H1 (cell line): ENCODE measurements at regions not wholly inside any gene's neighbourhood (a gene's known extent, or its start where the extent isn't known, plus 50 kb on each side); places are given as distances from the start of the nearest gene placed in this dataset.

Experiments
- CTCF ChIA-PET: fragments of 300-600 bp; sonication (Branson Sonifier 250); formaldehyde crosslinking; loops from one replicate; lab custom pipeline; 2021; ENCODE audit not compliant: partially characterized antibody; lab: Charles Lee
- POLR2A ChIA-PET: fragments of 300-600 bp; sonication (Branson Sonifier 250); formaldehyde crosslinking; loops from one replicate; lab custom pipeline; 2021; ENCODE audit warnings: inconsistent platforms; ENCODE audit not compliant: partially characterized antibody; lab: Charles Lee
- DNase-seq, 2 experiments: peaks; one replicate each; pipeline versions ENCODE4 v3.0.0 to v3.0.0-alpha.2; 2010 to 2022; ENCODE audit warnings: low spot score in 2 of 2, low read depth in 1 of 2, mixed read lengths in 1 of 2
- FAIRE-seq: peaks from 2 replicates; lab custom pipeline; 2011; peaks lifted over from hg19 to GRCh38; lab: Jason Lieb, UNC
- H2AFZ ChIP-seq: 2 replicates; pipeline ENCODE4 v1.8.1; 2012; ENCODE audit warnings: low read length, inconsistent platforms
- H2AK5ac ChIP-seq: 2 replicates; pipeline ENCODE4 v1.6.1; 2013; ENCODE audit warnings: low read depth, low read length
- H2BK120ac ChIP-seq: replicated peaks from 2 replicates; pipeline ENCODE3; 2013; ENCODE audit warnings: low read depth, low read length, inconsistent platforms
- H2BK12ac ChIP-seq: 2 replicates; pipeline ENCODE4 v1.6.1; 2013; ENCODE audit warnings: low read depth, low read length
- H2BK15ac ChIP-seq: 2 replicates; pipeline ENCODE4 v1.6.1; 2013; ENCODE audit warnings: low read length
- H2BK20ac ChIP-seq: 2 replicates; pipeline ENCODE4 v1.6.1; 2013; ENCODE audit warnings: low read length
- H2BK5ac ChIP-seq: 2 replicates; pipeline ENCODE4 v1.6.1; 2013; ENCODE audit warnings: low read depth, low read length
- H3K14ac ChIP-seq: 2 replicates; pipeline ENCODE4 v1.6.1; 2013; ENCODE audit warnings: inconsistent platforms; ENCODE audit not compliant: insufficient read length
- H3K18ac ChIP-seq: 2 replicates; pipeline ENCODE4 v1.6.1; 2013; ENCODE audit warnings: low read length; ENCODE audit errors: extremely low read depth
- H3K23ac ChIP-seq: 2 replicates; pipeline ENCODE4 v1.6.1; 2013; ENCODE audit warnings: inconsistent platforms; ENCODE audit not compliant: insufficient read length
- H3K23me2 ChIP-seq: 2 replicates; pipeline ENCODE4 v1.6.1; 2013; ENCODE audit warnings: low read depth, low read length
- H3K27ac ChIP-seq: 2 replicates; pipeline ENCODE4 v1.6.1; 2011; ENCODE audit warnings: low read depth, low read length, inconsistent platforms
- H3K27me3 ChIP-seq, 4 experiments: replicated peaks in 1 of 4; 1 replicate in 1 of 4; 2 replicates in 3 of 4; pipeline versions ENCODE4 v1.6.1 to v1.8.1; 2011 to 2013; ENCODE audit warnings: low read length in 3 of 4, mild to moderate bottlenecking in 3 of 4, inconsistent platforms in 2 of 4, mixed read lengths in 2 of 4, moderate library complexity in 1 of 4; ENCODE audit not compliant: control insufficient read depth in 3 of 4, insufficient read depth in 3 of 4; ENCODE audit errors: extremely low read depth in 1 of 4
- H3K36me3 ChIP-seq, 4 experiments: 2 replicates each; pipeline versions ENCODE4 v1.6.1 to v1.8.1; 2011 to 2013; ENCODE audit warnings: mild to moderate bottlenecking in 4 of 4, low read length in 3 of 4, moderate library complexity in 2 of 4, control low read depth in 1 of 4, inconsistent platforms in 1 of 4; ENCODE audit not compliant: insufficient read depth in 4 of 4, control insufficient read depth in 2 of 4
- H3K4ac ChIP-seq: replicated peaks from 2 replicates; pipeline ENCODE3; 2013; ENCODE audit warnings: low read length, low read depth, mixed read lengths, inconsistent platforms; ENCODE audit not compliant: insufficient read length
- H3K4me1 ChIP-seq, 4 experiments: replicated peaks in 1 of 4; 1 replicate in 1 of 4; 2 replicates in 3 of 4; pipeline versions ENCODE4 v1.6.1 to v1.8.1; 2011 to 2013; ENCODE audit warnings: low read length in 3 of 4, inconsistent platforms in 2 of 4, mixed read lengths in 1 of 4; ENCODE audit not compliant: insufficient read depth in 4 of 4, control insufficient read depth in 3 of 4
- H3K4me2 ChIP-seq, 2 experiments: 2 replicates each; pipeline versions ENCODE4 v1.6.1 to v1.8.1; 2011 to 2013; ENCODE audit warnings: low read depth in 2 of 2, low read length in 2 of 2, control low read depth in 1 of 2, inconsistent platforms in 1 of 2, mild to moderate bottlenecking in 1 of 2; ENCODE audit not compliant: insufficient read depth in 1 of 2
- H3K4me3 ChIP-seq, 4 experiments: fragments of 200-600, 300-600 bp in 1 of 4; sonication (generic), shearing (Covaris generic), sonication (Bioruptor Twin) in 1 of 4; 2 replicates each; pipeline versions ENCODE4 v1.5.1 to v1.8.1; 2011 to 2016; ENCODE audit warnings: low read length in 4 of 4, low read depth in 3 of 4, control low read depth in 2 of 4, inconsistent platforms in 2 of 4, mild to moderate bottlenecking in 2 of 4, mixed read lengths in 1 of 4, moderate library complexity in 1 of 4; ENCODE audit not compliant: insufficient read depth in 2 of 4; ENCODE audit errors: extremely low read depth in 1 of 4
- H3K56ac ChIP-seq: replicated peaks from 2 replicates; pipeline ENCODE3; 2013; ENCODE audit warnings: low read depth, mild to moderate bottlenecking, mixed read lengths, low read length, inconsistent platforms; ENCODE audit not compliant: insufficient read length
- H3K79me1 ChIP-seq: 2 replicates; pipeline ENCODE4 v1.6.1; 2013; ENCODE audit warnings: low read depth, low read length, control low read depth
- H3K79me2 ChIP-seq, 2 experiments: 2 replicates each; pipeline versions ENCODE4 v1.6.1 to v1.8.1; 2012 to 2013; ENCODE audit warnings: low read length in 2 of 2, mild to moderate bottlenecking in 2 of 2, inconsistent platforms in 1 of 2; ENCODE audit not compliant: insufficient read depth in 2 of 2, control insufficient read depth in 1 of 2
- H3K9ac ChIP-seq, 4 experiments: replicated peaks in 1 of 4; 1 replicate in 1 of 4; 2 replicates in 3 of 4; pipeline versions ENCODE4 v1.6.1 to v1.8.1; 2011 to 2013; ENCODE audit warnings: low read depth in 3 of 4, low read length in 3 of 4, control low read depth in 2 of 4, mild to moderate bottlenecking in 2 of 4, moderate library complexity in 2 of 4, inconsistent platforms in 1 of 4; ENCODE audit errors: extremely low read depth in 1 of 4
- H3K9me3 ChIP-seq, 2 experiments: 2 replicates each; pipeline versions ENCODE4 v1.6.1 to v1.8.1; 2012 to 2013; ENCODE audit warnings: mild to moderate bottlenecking in 2 of 2, moderate library complexity in 2 of 2, control low read depth in 1 of 2, inconsistent platforms in 1 of 2, low read depth in 1 of 2, low read length in 1 of 2, mixed read lengths in 1 of 2; ENCODE audit not compliant: insufficient read depth in 2 of 2
- H4K20me1 ChIP-seq, 2 experiments: replicated peaks in 1 of 2; 2 replicates each; pipeline versions ENCODE3 to v1.8.1; 2011 to 2013; ENCODE audit warnings: inconsistent platforms in 2 of 2, low read length in 2 of 2, mild to moderate bottlenecking in 1 of 2; ENCODE audit not compliant: insufficient read depth in 2 of 2, control insufficient read depth in 1 of 2
- H4K5ac ChIP-seq: 2 replicates; pipeline ENCODE4 v1.6.1; 2013; ENCODE audit warnings: low read length, low read depth, mixed read lengths, inconsistent platforms; ENCODE audit not compliant: insufficient read length
- H4K8ac ChIP-seq: 2 replicates; pipeline ENCODE4 v1.8.0; 2013; ENCODE audit warnings: mild to moderate bottlenecking, moderate library complexity, low read length, inconsistent platforms; ENCODE audit not compliant: insufficient read depth; ENCODE audit errors: extremely low read depth
- H4K91ac ChIP-seq: replicated peaks from 2 replicates; pipeline ENCODE3; 2013; ENCODE audit warnings: low read length, mixed read lengths, inconsistent platforms; ENCODE audit not compliant: insufficient read length
- BCL11A ChIP-seq, 2 experiments: IDR thresholded peaks; one replicate each; pipeline ENCODE4 v1.6.1; 2011; ENCODE audit warnings: low read depth in 2 of 2, low read length in 2 of 2, mild to moderate bottlenecking in 2 of 2
- BRCA1 ChIP-seq: IDR thresholded peaks from 2 replicates; pipeline ENCODE4 v1.6.1; 2012; ENCODE audit warnings: low read depth, low read length, improper control_type of control experiment
- GTF2F1 ChIP-seq: IDR thresholded peaks from 2 replicates; pipeline ENCODE4 v1.6.1; 2012; ENCODE audit warnings: low read depth, low read length, improper control_type of control experiment, borderline replicate concordance
- HDAC2 ChIP-seq, 2 experiments: fragments of 300-600 bp in 1 of 2; sonication (generic) in 1 of 2; IDR thresholded peaks; 2 replicates each; pipeline ENCODE4 v1.6.1; 2011 to 2012; ENCODE audit warnings: low read depth in 2 of 2, low read length in 2 of 2, mild to moderate bottlenecking in 2 of 2, moderate library complexity in 2 of 2, borderline replicate concordance in 1 of 2, inconsistent platforms in 1 of 2
- JUN ChIP-seq: IDR thresholded peaks from 2 replicates; pipeline ENCODE4 v1.6.1; 2011; ENCODE audit warnings: low read depth, mild to moderate bottlenecking, improper control_type of control experiment, low read length
- JUND ChIP-seq: IDR thresholded peaks from 2 replicates; pipeline ENCODE4 v1.6.1; 2011; ENCODE audit warnings: mild to moderate bottlenecking, improper control_type of control experiment, low read length
- MAX ChIP-seq: IDR thresholded peaks from 2 replicates; pipeline ENCODE4 v1.6.1; 2012; ENCODE audit warnings: inconsistent platforms
- POLR2A ChIP-seq, 2 experiments: IDR thresholded peaks; 1 replicate in 1 of 2; 2 replicates in 1 of 2; pipeline ENCODE4 v1.6.1; 2011; ENCODE audit warnings: low read depth in 2 of 2, low read length in 2 of 2, mild to moderate bottlenecking in 2 of 2; ENCODE audit errors: control extremely low read depth in 1 of 2
- POLR2AphosphoS5 ChIP-seq: IDR thresholded peaks from 2 replicates; pipeline ENCODE4 v1.6.1; 2011; ENCODE audit warnings: low read depth, low read length
- POU5F1 ChIP-seq: IDR thresholded peaks from 2 replicates; pipeline ENCODE4 v1.6.1; 2011; ENCODE audit warnings: low read depth, mild to moderate bottlenecking, low read length, moderate library complexity
- RAD21 ChIP-seq, 2 experiments: IDR thresholded peaks in 1 of 2; conservative IDR thresholded peaks in 1 of 2; 2 replicates each; pipeline ENCODE4 v1.6.1; 2011; ENCODE audit warnings: low read depth in 2 of 2, low read length in 2 of 2, improper control_type of control experiment in 1 of 2, inconsistent platforms in 1 of 2, mild to moderate bottlenecking in 1 of 2, moderate library complexity in 1 of 2
- SAP30 ChIP-seq: fragments of 300-600 bp; sonication (generic); IDR thresholded peaks from 2 replicates; pipeline ENCODE4 v1.7.1; 2012; ENCODE audit warnings: low read length, moderate library complexity, mild to moderate bottlenecking, inconsistent platforms; ENCODE audit not compliant: insufficient read depth, insufficient replicate concordance
- SP2 ChIP-seq: IDR thresholded peaks from 2 replicates; pipeline ENCODE4 v1.6.1; 2012; ENCODE audit warnings: mild to moderate bottlenecking, low read length, inconsistent platforms
- YY1 ChIP-seq: IDR thresholded peaks from 2 replicates; pipeline ENCODE4 v1.6.1; 2011; ENCODE audit warnings: low read depth, mild to moderate bottlenecking, low read length
- WGBS, 2 experiments: shearing (Covaris generic) in 1 of 2; methylation state at CpG; one replicate each; pipeline versions ENCODE4 v1.1.6 to v1.1.7; 2013 to 2015; ENCODE audit warnings: low lambda C conversion rate in 2 of 2, mixed read lengths in 2 of 2, inconsistent platforms in 1 of 2, low coverage in 1 of 2, missing lambda C conversion rate in 1 of 2; ENCODE audit not compliant: insufficient replicate concordance in 2 of 2, insufficient coverage in 1 of 2, insufficient read length in 1 of 2; ENCODE audit errors: extremely low coverage in 1 of 2, missing lambda C conversion rate in 1 of 2; 5-methylcytosine and 5-hydroxymethylcytosine counted together

GRCh38 chr7:8314566-8314965 is 52.6 kb upstream of the ICA1 start:
- no peaks in the 10 kb centered on the region for H4K20me1 ChIP-seq
- H3K4me3 ChIP-seq = no peak overlapping the region
- no peak overlapping the region for H3K27ac ChIP-seq
- H3K4me1 ChIP-seq = no peaks in the 10 kb centered on the region
- H2AFZ ChIP-seq = no peak overlapping the region
- H2BK5ac ChIP-seq = no peak overlapping the region
- ChIA-PET POLR2A (no interaction called here), CTCF (interaction anchor here (1.2 kb wide), 1 partner anchor 26 kb away, joined by 3 read pairs; no protein-coding TSS in a partner anchor)
- H3K23me2 ChIP-seq = no peaks in the 10 kb centered on the region
- no peaks in the 10 kb centered on the region for H3K79me2 ChIP-seq
- no peak overlapping the region for H4K91ac ChIP-seq
- TF ChIP-seq MAX (no peak), POLR2A (IDR thresholded peaks at IDR 0.05; ENCODE audit: control extremely low read depth in 1 of 2, low read depth in 2 of 2, low read length in 2 of 2) (no peak), GTF2F1 (no peak), BRCA1 (no peak), YY1 (no peak), POLR2AphosphoS5 (no peak), SAP30 (no peak), SP2 (no peak), JUND (no peak), RAD21 (IDR thresholded peaks at IDR 0.05 in 1 of 2, conservative IDR thresholded peaks at IDR 0.05 in 1 of 2; ENCODE audit: low read depth in 2 of 2, low read length in 2 of 2) (no peak), HDAC2 (IDR thresholded peaks at IDR 0.05; ENCODE audit: borderline replicate concordance in 1 of 2, low read depth in 2 of 2, low read length in 2 of 2) (no peak), BCL11A (IDR thresholded peaks at IDR 0.05; ENCODE audit: low read depth in 2 of 2, low read length in 2 of 2) (no peak), JUN (no peak), POU5F1 (no peak)
- H3K4me2 ChIP-seq = no peak overlapping the region
- no peak overlapping the region for H4K8ac ChIP-seq
- H2BK15ac ChIP-seq = no peak overlapping the region
- no peak overlapping the region for H4K5ac ChIP-seq
- no peak overlapping the region for H3K56ac ChIP-seq
- no peak overlapping the region for H2BK120ac ChIP-seq
- no peak for DNase-seq
- no peak overlapping the region for H3K14ac ChIP-seq
- H3K79me1 ChIP-seq = no peaks in the 10 kb centered on the region
- no peak overlapping the region for H2AK5ac ChIP-seq
- no peak overlapping the region for H3K18ac ChIP-seq
- no peak overlapping the region for H3K9ac ChIP-seq
- no peak overlapping the region for H2BK20ac ChIP-seq
- no peak for FAIRE-seq
- H3K23ac ChIP-seq = no peak overlapping the region
- no peak overlapping the region for H2BK12ac ChIP-seq
- H3K4ac ChIP-seq = no peak overlapping the region
- 69% methylated on average over 1 of the region's 1 CpG; no CpG with 5 or more reads in 1 of the 2 experiments for WGBS, 2 experiments
- H3K36me3 ChIP-seq = no peaks in the 10 kb centered on the region
- no peaks in the 10 kb centered on the region for H3K27me3 ChIP-seq
- H3K9me3 ChIP-seq = peaks cover 5 to 10% of the 10 kb centered on the region in 2 experiments
